ENCODE measurements at regions not wholly inside any gene's neighbourhood (a gene's known extent, or its start where the extent isn't known, plus 50 kb on each side); places are given as distances from the start of the nearest gene placed in this dataset.

DNA sequence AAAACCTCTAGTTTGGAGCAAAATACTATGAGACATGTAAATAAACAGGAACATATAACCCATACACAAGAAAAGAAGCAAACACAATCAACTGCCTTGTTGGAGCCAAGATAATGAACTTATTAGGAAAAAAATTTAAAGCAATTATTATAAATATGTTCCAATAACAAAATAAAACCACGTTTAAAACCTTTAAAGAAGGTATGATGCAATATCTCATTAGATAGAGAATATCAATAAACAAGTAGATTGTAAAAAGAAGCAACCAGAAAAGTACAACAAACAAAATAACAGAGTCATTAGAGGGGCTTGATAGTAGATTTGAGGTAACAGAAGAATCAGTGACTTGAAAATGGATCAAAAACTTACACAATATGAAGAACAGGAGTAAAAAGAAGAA is 327.0 kb upstream of the PCDH9 start:
- H3K4me3 ChIP-seq = no peak overlapping the region
- H3K27me3 ChIP-seq = no peaks in the 10 kb centered on the region
- TF ChIP-seq, protein P1, sequence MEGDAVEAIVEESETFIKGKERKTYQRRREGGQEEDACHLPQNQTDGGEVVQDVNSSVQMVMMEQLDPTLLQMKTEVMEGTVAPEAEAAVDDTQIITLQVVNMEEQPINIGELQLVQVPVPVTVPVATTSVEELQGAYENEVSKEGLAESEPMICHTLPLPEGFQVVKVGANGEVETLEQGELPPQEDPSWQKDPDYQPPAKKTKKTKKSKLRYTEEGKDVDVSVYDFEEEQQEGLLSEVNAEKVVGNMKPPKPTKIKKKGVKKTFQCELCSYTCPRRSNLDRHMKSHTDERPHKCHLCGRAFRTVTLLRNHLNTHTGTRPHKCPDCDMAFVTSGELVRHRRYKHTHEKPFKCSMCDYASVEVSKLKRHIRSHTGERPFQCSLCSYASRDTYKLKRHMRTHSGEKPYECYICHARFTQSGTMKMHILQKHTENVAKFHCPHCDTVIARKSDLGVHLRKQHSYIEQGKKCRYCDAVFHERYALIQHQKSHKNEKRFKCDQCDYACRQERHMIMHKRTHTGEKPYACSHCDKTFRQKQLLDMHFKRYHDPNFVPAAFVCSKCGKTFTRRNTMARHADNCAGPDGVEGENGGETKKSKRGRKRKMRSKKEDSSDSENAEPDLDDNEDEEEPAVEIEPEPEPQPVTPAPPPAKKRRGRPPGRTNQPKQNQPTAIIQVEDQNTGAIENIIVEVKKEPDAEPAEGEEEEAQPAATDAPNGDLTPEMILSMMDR (IDR thresholded peaks at IDR 0.05; ENCODE audit: low read depth, low read length) = no peak
- H3K36me3 ChIP-seq = no peaks in the 10 kb centered on the region
- H3K27ac ChIP-seq = no peak overlapping the region
- no peaks in the 10 kb centered on the region for H3K9me3 ChIP-seq (ENCODE audit: low read depth)
- no peaks in the 10 kb centered on the region for H3K4me1 ChIP-seq (ENCODE audit: low read depth)
- no peak for DNase-seq (ENCODE audit: low read depth in 1 of 2, low spot score in 1 of 2)

DNA sequence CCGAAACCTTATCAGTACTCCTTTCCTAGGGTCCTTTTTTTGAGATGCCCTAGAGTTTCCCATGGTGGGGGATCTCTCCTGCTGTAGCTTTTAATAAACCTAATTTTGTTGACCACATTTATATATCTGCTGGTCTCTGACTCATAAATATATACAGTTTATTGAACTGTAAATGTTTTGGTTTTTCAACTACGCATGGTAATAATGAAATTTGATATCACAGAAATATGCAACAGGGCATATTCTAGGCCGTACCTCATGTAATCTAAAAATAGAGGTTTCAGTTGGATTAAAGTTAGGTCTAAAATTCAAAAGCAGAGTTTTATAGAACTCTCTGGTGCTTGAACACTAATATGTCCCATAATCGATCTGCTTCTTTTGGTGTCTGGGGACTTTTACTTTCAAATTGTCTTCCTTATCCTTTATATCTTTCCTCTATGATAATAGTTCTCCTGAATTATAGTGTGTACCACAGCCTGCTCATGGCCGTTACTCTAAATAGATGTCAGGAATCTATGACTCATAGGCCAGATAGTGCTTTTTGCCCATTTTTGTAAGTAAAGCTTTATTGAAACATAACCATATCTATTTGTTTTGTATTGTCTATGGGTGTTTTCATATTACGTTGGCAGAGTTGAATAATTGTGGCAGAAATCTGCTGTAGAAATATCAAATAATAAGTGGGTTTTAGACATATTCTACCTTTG is 324.8 kb upstream of the PCDH9 start:
- Histone ChIP-seq H3K4me1 (ENCODE audit: low read depth) (no peaks in the 10 kb centered on the region), H3K4me3 (no peak overlapping the region), H3K27ac (no peak overlapping the region), H3K9me3 (ENCODE audit: low read depth) (no peaks in the 10 kb centered on the region), H3K27me3 (no peaks in the 10 kb centered on the region), H3K36me3 (no peaks in the 10 kb centered on the region)
- TF ChIP-seq, protein P1 (IDR thresholded peaks at IDR 0.05; ENCODE audit: low read depth, low read length) = no peak
- DNase-seq (ENCODE audit: low read depth in 1 of 2, low spot score in 1 of 2) = no peak

DNA sequence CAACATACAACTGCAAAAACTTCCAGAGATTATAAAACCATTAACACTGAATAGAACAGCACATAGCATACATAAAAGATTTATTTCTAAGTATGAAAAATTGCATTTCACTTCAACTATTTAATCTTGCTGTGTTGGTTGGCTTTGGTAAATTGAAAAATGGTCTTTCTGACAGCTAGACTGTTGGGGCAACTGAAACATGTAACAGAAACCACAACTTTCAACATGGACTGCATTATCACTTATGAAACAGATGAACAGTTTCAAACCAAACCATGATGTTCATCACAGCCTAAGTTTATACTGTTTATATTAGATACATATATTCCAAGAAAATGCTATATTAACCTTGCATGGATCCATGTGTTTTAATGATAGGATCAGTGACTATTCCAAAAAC is 324.1 kb upstream of the PCDH9 start:
- H3K27ac ChIP-seq = no peak overlapping the region
- no peak for DNase-seq (ENCODE audit: low read depth in 1 of 2, low spot score in 1 of 2)

DNA sequence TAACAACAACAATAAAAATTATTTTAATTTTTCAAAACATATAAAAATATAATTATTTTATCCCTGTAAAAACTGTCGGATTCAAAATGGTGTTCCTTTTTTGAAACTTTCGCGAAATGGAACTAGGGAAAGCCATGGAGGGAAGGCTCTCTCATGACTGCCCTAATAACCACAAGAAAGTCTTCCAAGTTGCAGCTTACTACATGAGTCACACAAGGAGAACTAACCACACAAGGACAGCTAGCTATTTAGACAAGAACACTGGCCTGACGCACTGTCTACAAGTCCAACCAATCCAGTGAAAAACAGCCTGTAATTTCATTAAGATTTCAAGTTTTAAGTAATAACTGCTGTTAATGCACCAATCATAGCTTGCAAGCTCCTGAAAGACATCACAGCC is 319.2 kb upstream of the PCDH9 start:
- Histone ChIP-seq H3K4me3 (no peak overlapping the region), H3K27me3 (no peaks in the 10 kb centered on the region), H3K27ac (no peak overlapping the region), H3K4me1 (ENCODE audit: low read depth) (no peaks in the 10 kb centered on the region), H3K36me3 (no peaks in the 10 kb centered on the region), H3K9me3 (ENCODE audit: low read depth) (no peaks in the 10 kb centered on the region)
- DNase-seq (ENCODE audit: low read depth in 1 of 2, low spot score in 1 of 2) = no peak
- TF ChIP-seq, protein P1 (IDR thresholded peaks at IDR 0.05; ENCODE audit: low read depth, low read length) = no peak

More for the DNA sequence above, 324.1 kb upstream of the PCDH9 start:
- TF ChIP-seq, protein P1 (IDR thresholded peaks at IDR 0.05; ENCODE audit: low read depth, low read length) = no peak
- no peaks in the 10 kb centered on the region for H3K27me3 ChIP-seq
- H3K4me1 ChIP-seq (ENCODE audit: low read depth) = no peaks in the 10 kb centered on the region
- no peak overlapping the region for H3K4me3 ChIP-seq
- no peaks in the 10 kb centered on the region for H3K36me3 ChIP-seq
- no peaks in the 10 kb centered on the region for H3K9me3 ChIP-seq (ENCODE audit: low read depth)

DNA sequence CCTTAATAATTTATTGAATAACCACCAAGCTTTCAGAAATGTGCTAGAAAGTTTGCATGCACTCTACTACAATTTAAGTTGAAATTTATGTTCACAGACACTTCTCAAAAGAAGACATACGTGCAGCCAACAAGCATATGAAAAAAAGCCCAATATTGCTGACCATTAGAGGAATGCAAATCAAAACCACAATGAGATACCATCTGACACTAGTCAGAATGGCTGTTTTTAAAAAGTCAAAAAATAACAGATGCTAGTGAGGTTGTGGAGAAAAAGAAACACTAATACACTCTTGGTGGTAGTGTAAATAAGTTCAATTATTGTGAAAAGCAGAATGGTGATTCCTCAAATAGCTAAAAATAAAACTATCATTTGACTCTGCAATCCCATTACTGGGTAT is 308.8 kb upstream of the PCDH9 start:
- H3K4me1 ChIP-seq (ENCODE audit: low read depth) = no peaks in the 10 kb centered on the region
- H3K4me3 ChIP-seq = no peak overlapping the region
- H3K27ac ChIP-seq = no peak overlapping the region
- H3K27me3 ChIP-seq = no peaks in the 10 kb centered on the region
- TF ChIP-seq, protein P1 (IDR thresholded peaks at IDR 0.05; ENCODE audit: low read depth, low read length) = no peak
- DNase-seq (ENCODE audit: low read depth in 1 of 2, low spot score in 1 of 2) = no peak
- no peaks in the 10 kb centered on the region for H3K36me3 ChIP-seq
- H3K9me3 ChIP-seq (ENCODE audit: low read depth) = no peaks in the 10 kb centered on the region
